ENCODE measurements at regions not wholly inside any gene's neighbourhood (a gene's known extent, or its start where the extent isn't known, plus 50 kb on each side); places are given as distances from the start of the nearest gene placed in this dataset.

- no peak overlapping the region for H3K9ac ChIP-seq (ENCODE audit: insufficient read depth, low read depth, low read length)
These were observed 61.8 kb upstream of the CALCR start for GRCh38 chr7:93636276-93636675.

GRCh38 chr7:93632371-93632770 lies 57.8 kb upstream of the CALCR start:
- H3K79me2 ChIP-seq (ENCODE audit: insufficient read depth, low read length): no peaks in the 10 kb centered on the region
- no peak for TF ChIP-seq ZNF18 (CRISPR knock-in tag; IDR thresholded peaks at IDR 0.05; ENCODE audit: insufficient replicate concordance)
- peak; percentile 57 to 84 for TF ChIP-seq MAFK (conservative IDR thresholded peaks at IDR 0.05 in 1 of 2, IDR thresholded peaks at IDR 0.05 in 1 of 2; ENCODE audit: low read length in 2 of 2)
- no peak for TF ChIP-seq RARA (CRISPR knock-in tag; IDR thresholded peaks at IDR 0.05)
- TF ChIP-seq MAFF (IDR thresholded peaks at IDR 0.05; ENCODE audit: low read depth, low read length): peak; percentile 67
- H3K27me3 ChIP-seq (ENCODE audit: control insufficient read depth in 1 of 2, insufficient read depth in 2 of 2, low read length in 2 of 2): no peaks in the 10 kb centered on the region
- H3K36me3 ChIP-seq (replicated peaks in 1 of 2; ENCODE audit: control insufficient read depth in 1 of 2, insufficient read depth in 2 of 2, low read length in 2 of 2): no peaks in the 10 kb centered on the region
- POLR2A ChIA-PET: no interaction called here
- WGBS (ENCODE audit: low lambda C conversion rate): 0% methylated on average over 1 of the region's 1 CpG
- no peak overlapping the region for H3K27ac ChIP-seq (ENCODE audit: extremely low read length, insufficient read depth, low read length)
- no peak overlapping the region for H2AFZ ChIP-seq (ENCODE audit: low read length)
- H3K4me1 ChIP-seq (ENCODE audit: insufficient read depth, low read length): no peaks in the 10 kb centered on the region
- CTCF ChIA-PET (ENCODE audit: low intra/inter-chr PET ratio, low total read pairs): no interaction called here
- BruUV-seq (replicated peaks): no TSS peak
- H4K20me1 ChIP-seq (ENCODE audit: insufficient read depth, low read length): no peaks in the 10 kb centered on the region
- no peak for FAIRE-seq
- DNase-seq (ENCODE audit: low spot score): no peak
- no peak for ATAC-seq
- no peak overlapping the region for H3K4me2 ChIP-seq (ENCODE audit: low read depth, low read length)
- in situ Hi-C loops (cut with HindIII; ENCODE audit: extremely low pct_ligation_motif_present, low pct_unique_long_range_greater_than_20kb) (no loop called here), intact Hi-C loops (cut with micrococcal nuclease; ENCODE audit: unreplicated experiment) (no loop called here)
- no peak overlapping the region for H3K9ac ChIP-seq (ENCODE audit: insufficient read depth, low read depth, low read length)
- no peak overlapping the region for H3K4me3 ChIP-seq (replicated peaks in 1 of 3; ENCODE audit: insufficient read depth in 1 of 3, low read depth in 2 of 3, low read length in 3 of 3)
- H3K9me3 ChIP-seq (ENCODE audit: low read length): no peaks in the 10 kb centered on the region

More at GRCh38 chr7:93636276-93636675, 61.8 kb upstream of the CALCR start:
- Histone ChIP-seq H3K4me3 (replicated peaks in 1 of 3; ENCODE audit: insufficient read depth in 1 of 3, low read depth in 2 of 3, low read length in 3 of 3) (no peak overlapping the region), H3K9me3 (ENCODE audit: low read length) (no peaks in the 10 kb centered on the region), H3K36me3 (replicated peaks in 1 of 2; ENCODE audit: control insufficient read depth in 1 of 2, insufficient read depth in 2 of 2, low read length in 2 of 2) (no peaks in the 10 kb centered on the region), H2AFZ (ENCODE audit: low read length) (no peak overlapping the region), H3K27me3 (ENCODE audit: control insufficient read depth in 1 of 2, insufficient read depth in 2 of 2, low read length in 2 of 2) (no peaks in the 10 kb centered on the region), H4K20me1 (ENCODE audit: insufficient read depth, low read length) (no peaks in the 10 kb centered on the region), H3K4me1 (ENCODE audit: insufficient read depth, low read length) (no peaks in the 10 kb centered on the region), H3K4me2 (ENCODE audit: low read depth, low read length) (no peak overlapping the region), H3K27ac (ENCODE audit: extremely low read length, insufficient read depth, low read length) (no peak overlapping the region), H3K79me2 (ENCODE audit: insufficient read depth, low read length) (no peaks in the 10 kb centered on the region)
- TF ChIP-seq GABPB1 (CRISPR knock-in tag; IDR thresholded peaks at IDR 0.05): no peak
- no peak for TF ChIP-seq ZNF709 (CRISPR knock-in tag; IDR thresholded peaks at IDR 0.05)
- no peak for TF ChIP-seq ZNF232 (CRISPR knock-in tag; IDR thresholded peaks at IDR 0.05; ENCODE audit: borderline replicate concordance)
- no peak for TF ChIP-seq ZNF790 (CRISPR knock-in tag; IDR thresholded peaks at IDR 0.05; ENCODE audit: borderline replicate concordance)
- no peak for TF ChIP-seq ZNF296 (CRISPR knock-in tag; conservative IDR thresholded peaks at IDR 0.05)
- TF ChIP-seq RFXAP (CRISPR knock-in tag; IDR thresholded peaks at IDR 0.05; ENCODE audit: borderline replicate concordance): no peak
- no peak for TF ChIP-seq FOXC1 (CRISPR knock-in tag; IDR thresholded peaks at IDR 0.05; ENCODE audit: borderline replicate concordance)
- TF ChIP-seq YEATS4 (CRISPR knock-in tag; IDR thresholded peaks at IDR 0.05; ENCODE audit: borderline replicate concordance): no peak
- no peak for TF ChIP-seq ZNF121 (CRISPR knock-in tag; IDR thresholded peaks at IDR 0.05)
- TF ChIP-seq IKZF1 (IDR thresholded peaks at IDR 0.05): no peak
- no peak for TF ChIP-seq NFE2L1 (CRISPR knock-in tag; IDR thresholded peaks at IDR 0.05; ENCODE audit: borderline replicate concordance)
- no peak for TF ChIP-seq ARNT2 (CRISPR knock-in tag; IDR thresholded peaks at IDR 0.05; ENCODE audit: low read depth)
- TF ChIP-seq U2AF1 (optimal IDR thresholded peaks at IDR 0.05; ENCODE audit: low read depth, low read length): no peak
- TF ChIP-seq ZNF251 (CRISPR knock-in tag; IDR thresholded peaks at IDR 0.05): no peak
- TF ChIP-seq ZNF510 (CRISPR knock-in tag; IDR thresholded peaks at IDR 0.05; ENCODE audit: low read depth): no peak
- TF ChIP-seq NFE2 (CRISPR knock-in tag; IDR thresholded peaks at IDR 0.05): no peak
- no peak for TF ChIP-seq ZNF33A (CRISPR knock-in tag; IDR thresholded peaks at IDR 0.05; ENCODE audit: borderline replicate concordance)
- in situ Hi-C loops (cut with HindIII; ENCODE audit: extremely low pct_ligation_motif_present, low pct_unique_long_range_greater_than_20kb) (no loop called here), intact Hi-C loops (cut with micrococcal nuclease; ENCODE audit: unreplicated experiment) (no loop called here)
- POLR2A ChIA-PET: no interaction called here
- DNase-seq (ENCODE audit: low spot score) (no peak), FAIRE-seq (no peak), ATAC-seq (no peak)
- BruUV-seq (replicated peaks): no TSS peak
- CTCF ChIA-PET (ENCODE audit: low intra/inter-chr PET ratio, low total read pairs): no interaction called here

Measured in HepG2 (cell line).